Gastrocnemius medialis (tissue), 4 donors: ENCODE measurements at regions not wholly inside any gene's neighbourhood (a gene's known extent, or its start where the extent isn't known, plus 50 kb on each side); places are given as distances from the start of the nearest gene placed in this dataset.

Source experiments
- POLR2A ChIP-seq, 2 donors: fragments of 450-650 bp; IDR thresholded peaks; one replicate each; pipeline ENCODE4 v1.6.1; 2017; ENCODE audit warnings: antibody characterized with exemption in 2 of 2, mild to moderate bottlenecking in 2 of 2, moderate library complexity in 2 of 2
- TF ChIP-seq, protein P1 (sequence below), 5 experiments: fragments of 450-650 bp in 3 of 5; fragments of 200-600 bp in 2 of 5; sonication (generic) in 2 of 5; IDR thresholded peaks in 4 of 5; conservative IDR thresholded peaks in 1 of 5; 1 replicate in 4 of 5; 2 replicates in 1 of 5; pipeline ENCODE4 v1.5.1; 2016 to 2019; ENCODE audit warnings: antibody characterized with exemption in 5 of 5, mild to moderate bottlenecking in 3 of 5, moderate library complexity in 3 of 5

- TF ChIP-seq, protein P1, sequence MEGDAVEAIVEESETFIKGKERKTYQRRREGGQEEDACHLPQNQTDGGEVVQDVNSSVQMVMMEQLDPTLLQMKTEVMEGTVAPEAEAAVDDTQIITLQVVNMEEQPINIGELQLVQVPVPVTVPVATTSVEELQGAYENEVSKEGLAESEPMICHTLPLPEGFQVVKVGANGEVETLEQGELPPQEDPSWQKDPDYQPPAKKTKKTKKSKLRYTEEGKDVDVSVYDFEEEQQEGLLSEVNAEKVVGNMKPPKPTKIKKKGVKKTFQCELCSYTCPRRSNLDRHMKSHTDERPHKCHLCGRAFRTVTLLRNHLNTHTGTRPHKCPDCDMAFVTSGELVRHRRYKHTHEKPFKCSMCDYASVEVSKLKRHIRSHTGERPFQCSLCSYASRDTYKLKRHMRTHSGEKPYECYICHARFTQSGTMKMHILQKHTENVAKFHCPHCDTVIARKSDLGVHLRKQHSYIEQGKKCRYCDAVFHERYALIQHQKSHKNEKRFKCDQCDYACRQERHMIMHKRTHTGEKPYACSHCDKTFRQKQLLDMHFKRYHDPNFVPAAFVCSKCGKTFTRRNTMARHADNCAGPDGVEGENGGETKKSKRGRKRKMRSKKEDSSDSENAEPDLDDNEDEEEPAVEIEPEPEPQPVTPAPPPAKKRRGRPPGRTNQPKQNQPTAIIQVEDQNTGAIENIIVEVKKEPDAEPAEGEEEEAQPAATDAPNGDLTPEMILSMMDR (IDR thresholded peaks at IDR 0.05 in 4 of 5, conservative IDR thresholded peaks at IDR 0.05 in 1 of 5): no peak
- TF ChIP-seq POLR2A (IDR thresholded peaks at IDR 0.05): no peak
These were observed 401.5 kb upstream of the TRIB2 start for GRCh38 chr2:12315224-12315623.
